HG02970 (cell line): ENCODE measurements at regions not wholly inside any gene's neighbourhood (a gene's known extent, or its start where the extent isn't known, plus 50 kb on each side); places are given as distances from the start of the nearest gene placed in this dataset.
"Not testable (repeated sequence)": the region's sequence is repeated elsewhere in the genome, so short reads cannot be mapped to it uniquely, and the experiment has no call there.

Source experiments
- ATAC-seq: cut with Tn5 transposase; IDR thresholded peaks from one replicate; pipeline ENCODE4 v1.9.1; 2021; ENCODE audit warnings: mild to moderate bottlenecking, moderate library complexity, moderate number of reproducible peaks; ENCODE audit not compliant: unreplicated experiment, low FRiP score

DNA sequence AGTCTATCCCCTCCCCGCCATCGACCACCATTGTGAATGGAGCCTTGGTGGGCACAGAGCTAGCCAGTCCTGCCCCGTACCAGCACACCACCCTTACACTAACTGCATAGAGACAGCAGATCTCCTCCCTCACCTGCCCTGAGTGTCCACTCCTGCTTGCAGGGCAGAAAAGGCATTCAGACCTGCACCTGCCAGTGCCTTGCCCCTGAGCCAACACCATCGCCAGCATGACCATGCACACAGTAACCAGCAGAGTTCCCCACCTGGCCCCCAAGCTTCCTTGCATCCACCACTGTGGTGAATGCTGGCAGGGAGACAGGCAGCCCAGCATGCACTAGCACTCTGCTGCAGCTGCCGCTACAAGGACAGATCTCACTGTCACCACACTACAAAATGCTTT lies 397.1 kb downstream of the KLHL4 start:
- ATAC-seq = no peak

DNA sequence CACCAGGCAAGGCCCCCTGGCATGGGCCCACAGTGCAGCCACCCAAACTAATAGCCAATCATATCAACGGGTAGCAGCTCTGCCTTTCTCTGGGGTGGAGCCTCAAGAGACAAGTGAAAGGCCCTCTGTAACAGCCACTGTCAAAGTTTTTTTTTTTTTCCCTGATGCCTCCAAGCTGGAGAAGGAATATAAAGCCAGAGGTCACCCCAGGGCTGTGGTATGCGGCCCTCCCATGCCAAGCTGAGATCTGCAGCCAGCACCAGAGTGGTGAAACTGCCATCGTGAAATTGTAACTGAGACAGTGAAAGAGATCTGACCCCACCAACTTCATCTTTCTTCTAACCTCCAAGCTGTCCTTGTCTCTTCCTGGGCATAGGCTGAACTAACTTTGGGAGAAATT lies 407.0 kb downstream of the KLHL4 start:
- no peak for ATAC-seq

DNA sequence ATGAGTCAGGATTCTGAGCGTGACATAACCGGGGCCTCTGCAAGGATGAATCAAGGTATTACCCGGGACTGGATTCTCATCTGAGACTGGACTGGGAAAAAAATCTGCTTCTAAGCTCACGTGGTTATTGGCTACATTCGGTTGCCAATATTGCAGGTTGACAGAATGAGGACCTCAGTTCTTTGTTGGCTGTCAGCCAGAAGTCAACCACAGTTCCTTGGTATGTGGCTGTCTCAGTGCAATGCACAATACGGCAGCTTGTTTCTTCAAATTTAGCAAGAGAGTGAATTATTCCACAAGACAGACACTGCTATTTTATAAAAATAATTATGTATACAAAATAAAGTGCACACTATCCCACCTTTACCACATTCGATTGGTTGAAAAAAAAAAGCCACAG lies 424.2 kb downstream of the KLHL4 start:
- ATAC-seq = no peak

DNA sequence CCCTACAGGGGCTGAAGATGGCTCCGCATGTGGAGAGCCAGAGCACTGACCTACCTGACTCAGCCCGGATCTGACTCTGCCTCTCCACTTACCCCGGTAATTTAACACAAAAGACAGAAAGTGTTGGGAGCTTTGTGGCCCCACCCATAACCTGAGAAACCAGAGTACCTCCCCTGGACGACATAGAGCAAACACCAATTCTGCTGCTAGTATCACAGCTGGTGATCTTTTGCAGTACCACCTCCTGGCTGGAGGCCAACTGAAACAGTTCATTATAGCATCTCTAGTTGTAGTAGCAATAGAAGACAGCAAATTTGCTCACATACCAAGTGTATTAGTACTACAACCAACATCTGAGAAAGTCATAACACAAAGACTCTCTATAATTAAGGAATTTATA lies 443.9 kb downstream of the KLHL4 start:
- ATAC-seq = no peak

DNA sequence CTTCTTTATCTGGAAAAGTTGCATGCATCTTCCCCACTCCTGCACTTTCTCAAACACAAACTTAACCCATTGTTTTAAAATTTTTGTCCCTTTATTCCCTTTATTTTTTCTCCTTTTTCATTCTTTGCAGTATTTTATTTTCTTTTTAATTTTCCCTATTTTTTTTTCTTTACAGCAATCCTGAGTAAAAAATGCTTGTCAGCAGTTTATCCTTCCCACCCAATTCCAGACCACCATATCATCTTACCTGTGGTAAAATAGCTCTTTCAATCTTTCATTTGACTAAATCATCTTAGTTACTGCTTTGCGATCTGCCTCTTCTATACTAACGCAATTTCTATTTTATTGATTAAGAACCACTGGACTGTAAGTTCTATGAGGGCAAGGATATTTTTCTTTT lies 450.5 kb downstream of the KLHL4 start:
- ATAC-seq = no peak

DNA sequence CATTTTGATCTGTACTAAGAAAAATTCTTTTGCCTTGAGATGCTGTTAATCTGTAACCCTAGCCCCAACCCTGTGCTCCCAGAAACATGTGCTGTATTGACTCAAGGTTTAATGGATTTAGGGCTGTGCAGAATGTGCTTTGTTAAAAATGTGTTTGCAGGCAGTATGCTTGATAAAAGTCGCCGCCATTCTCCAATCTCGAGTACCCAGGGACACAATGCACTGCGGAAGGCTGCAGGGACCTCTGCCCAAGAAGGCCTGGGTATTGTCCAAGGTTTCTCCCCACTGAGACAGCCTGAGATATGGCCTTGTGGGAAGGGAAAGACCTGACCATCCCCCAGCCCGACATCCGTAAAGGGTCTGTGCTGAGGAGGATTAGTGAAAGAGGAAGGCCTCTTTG lies 454.5 kb downstream of the KLHL4 start:
- ATAC-seq = not testable (repeated sequence)

DNA sequence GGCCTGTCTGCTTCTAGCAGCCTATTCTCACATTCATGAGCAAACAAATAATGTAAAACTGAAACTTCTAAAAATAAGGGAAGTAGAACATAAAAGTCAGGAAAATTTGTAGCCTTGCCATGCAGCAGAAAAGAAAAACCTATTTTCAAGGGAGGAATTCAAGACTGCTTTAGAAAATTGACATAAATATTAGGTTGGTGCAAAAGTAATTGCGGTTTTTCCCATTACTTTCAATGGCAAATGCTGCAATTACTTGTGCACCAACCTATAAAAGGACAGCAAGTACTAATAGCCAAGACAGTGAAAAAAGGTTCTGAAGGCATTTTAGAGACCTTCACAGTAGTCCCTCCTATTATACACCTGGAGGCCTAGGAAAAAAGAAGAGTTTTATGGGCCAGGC lies 457.8 kb downstream of the KLHL4 start:
- ATAC-seq = no peak

DNA sequence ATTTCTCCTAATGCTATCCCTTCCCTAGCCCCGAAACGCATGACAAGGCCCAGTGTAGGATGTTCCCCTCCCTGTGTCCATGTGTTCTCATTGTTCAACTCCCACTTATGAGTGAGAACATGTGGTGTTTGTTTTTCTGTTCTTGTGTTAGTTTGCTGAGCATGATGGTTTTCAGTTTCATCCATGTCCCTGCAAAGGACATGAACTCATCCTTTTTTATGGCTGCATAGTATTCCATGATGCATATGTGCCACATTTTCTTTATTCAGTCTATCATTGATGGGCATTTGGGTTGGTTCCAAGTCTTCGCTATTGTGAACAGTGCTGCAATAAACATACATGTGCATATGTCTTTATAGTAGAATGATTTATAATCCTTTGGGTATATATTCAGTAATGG lies 490.3 kb downstream of the KLHL4 start:
- ATAC-seq = not testable (repeated sequence)

DNA sequence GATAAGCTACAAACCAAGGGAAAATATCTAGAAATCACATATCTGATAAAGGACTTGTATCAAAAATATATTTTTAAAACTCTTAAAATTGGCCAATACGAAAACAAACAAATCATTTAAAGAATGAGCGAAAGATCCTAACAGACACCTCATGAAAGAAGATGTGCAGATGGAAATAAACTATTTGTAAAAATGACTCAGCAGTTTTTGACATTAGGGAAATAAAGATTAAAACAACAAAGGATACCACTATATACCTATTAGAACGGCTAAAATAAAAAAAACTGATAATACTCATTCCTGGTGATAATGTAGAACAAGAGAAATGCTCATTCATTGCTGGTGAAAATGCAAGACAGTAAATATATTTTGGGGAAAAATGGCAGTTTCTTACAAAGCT lies 506.4 kb downstream of the KLHL4 start:
- ATAC-seq = no peak

DNA sequence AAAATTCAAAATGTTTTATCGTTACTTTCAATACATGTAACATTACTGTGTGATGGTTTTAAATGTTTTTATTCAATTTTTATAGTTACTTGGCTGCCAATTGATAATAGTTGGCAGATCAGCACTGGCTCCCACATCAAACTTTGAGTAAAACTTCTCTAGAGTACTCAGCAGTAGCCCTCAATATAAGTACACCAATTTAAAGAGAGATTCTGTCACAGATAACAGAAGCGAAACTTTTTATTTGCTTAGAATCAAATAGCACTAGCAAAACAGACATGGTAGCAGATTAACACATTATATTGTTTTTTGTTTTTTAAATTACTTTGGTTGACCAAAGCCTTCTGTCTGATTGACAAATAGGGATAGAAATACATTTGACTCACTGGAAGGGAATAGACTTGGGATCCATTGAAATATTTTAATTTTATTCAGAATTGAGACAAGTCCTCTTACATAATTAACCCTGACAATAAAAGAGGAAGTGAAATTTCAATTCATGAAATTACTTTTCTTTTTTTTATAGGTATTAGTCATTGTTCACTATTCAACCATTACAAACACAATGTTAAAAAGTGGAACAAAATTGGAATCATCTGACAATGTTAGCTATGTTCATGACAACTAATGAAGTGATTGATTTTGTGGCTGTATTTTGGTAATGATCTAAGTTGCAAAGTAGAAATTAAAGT lies 554.9 kb downstream of the KLHL4 start:
- no peak for ATAC-seq

DNA sequence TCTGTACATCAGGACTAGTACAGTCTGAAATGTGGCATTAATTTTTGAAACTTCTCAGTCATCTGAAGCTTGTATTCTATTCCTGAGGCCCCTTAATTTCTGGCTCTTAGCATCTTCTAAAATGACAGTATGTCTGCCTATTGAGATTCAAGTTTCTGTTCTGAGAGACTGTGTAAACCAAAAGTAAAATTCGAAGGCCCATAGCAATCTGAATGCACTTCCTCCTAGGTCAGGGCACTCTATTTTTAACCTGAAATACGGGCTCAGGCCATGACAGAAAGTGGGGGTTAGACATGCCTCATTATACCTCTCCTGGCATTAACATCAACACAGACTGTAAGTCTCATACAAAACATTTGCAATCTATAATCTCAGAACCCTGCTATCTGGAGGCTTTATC lies 584.4 kb downstream of the KLHL4 start:
- ATAC-seq = no peak

DNA sequence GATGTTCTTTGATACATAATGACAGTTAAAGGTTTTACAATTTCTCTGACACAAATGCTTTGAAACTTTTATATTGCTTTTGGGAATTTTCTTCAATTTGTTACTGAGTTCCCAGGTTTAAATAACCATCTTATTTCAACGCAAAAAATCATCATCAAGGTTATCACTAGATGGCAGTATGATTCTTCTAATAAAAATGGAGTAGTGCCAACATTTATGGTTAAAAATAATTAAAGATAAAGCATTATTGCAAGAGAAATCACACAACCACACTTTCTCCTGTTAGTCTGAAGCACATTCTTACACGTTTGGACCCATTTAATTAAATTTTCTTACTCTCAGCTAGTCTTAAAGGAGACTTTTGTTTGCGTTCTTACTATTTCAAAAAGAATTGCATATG lies 611.3 kb upstream of the CPXCR1 start:
- no peak for ATAC-seq

DNA sequence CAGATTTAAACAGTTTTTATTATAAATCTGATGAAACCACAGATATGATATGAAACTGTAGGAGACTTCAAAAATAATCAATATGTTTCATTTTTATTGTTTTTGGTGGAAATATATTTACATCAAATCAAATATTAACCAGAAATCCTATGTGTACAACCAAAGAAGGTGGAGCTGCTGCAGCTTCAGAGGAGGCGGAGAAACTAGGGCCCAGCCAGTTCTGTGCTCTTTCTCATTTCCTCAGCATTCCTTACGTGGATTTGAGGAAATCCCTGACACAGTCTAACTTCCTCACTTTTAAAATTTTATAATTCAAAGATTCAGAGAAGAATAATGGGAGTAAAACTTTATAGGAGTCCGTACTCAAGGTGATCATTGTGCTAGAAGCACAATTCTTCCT lies 610.7 kb upstream of the CPXCR1 start:
- no peak for ATAC-seq

DNA sequence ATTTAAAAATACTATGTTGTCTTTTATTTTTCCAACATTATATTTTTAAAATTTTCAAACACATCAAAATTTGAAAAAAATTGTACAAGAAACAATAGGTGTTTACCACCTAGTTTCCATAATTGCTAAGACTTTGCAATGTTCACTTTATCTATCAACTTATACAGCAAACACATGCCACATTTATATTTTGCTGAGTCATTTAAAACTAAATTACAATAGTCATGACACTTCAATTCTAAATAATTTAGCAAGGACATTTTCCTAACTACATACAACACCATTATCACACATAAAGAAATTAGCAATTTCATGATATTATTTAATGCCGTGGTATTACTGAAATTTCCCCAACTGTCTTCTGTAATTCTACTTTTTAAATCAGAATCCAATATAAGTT lies 600.4 kb upstream of the CPXCR1 start:
- no peak for ATAC-seq

DNA sequence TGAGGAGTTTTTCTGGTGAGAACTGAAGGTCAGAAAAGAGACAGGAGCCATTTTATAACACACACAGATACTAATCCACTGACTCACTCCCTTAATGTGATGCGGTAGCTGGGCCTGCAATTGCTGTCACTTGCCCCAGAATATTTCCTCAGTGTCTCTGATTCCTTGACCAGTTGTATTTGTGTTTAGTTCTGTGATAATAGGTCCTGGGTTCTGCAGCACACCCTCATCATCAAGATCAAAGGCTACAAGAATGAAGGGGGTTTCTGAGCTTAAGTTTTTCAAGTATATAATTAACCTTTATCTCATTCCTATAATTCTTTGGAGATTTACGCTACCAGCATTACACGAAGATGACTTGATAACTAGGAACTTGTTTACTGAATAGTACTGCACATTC lies 576.5 kb upstream of the CPXCR1 start:
- ATAC-seq = no peak

DNA sequence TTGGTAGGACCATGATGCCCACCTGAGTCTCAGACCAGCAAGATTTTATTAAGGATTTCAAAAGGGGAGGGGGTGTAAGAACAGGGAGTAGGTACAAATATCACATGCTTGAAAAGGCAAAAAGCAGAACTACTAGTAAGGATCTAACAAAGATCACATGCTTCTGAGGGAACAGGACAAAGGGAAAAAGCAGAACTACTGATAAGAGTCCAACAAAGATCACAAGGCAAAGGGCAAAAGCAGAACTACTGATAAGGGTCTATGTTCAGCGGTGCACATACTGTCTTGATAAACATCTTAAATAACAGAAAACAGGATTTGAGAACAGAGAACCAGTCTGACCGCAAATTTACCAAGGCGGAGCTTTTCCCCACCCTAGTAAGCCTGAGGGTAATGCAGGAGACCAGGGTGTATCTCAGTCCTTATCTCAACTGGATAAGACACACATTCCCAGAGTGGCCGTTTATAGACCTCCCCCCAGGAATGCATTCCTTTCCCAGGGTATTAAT lies 573.0 kb upstream of the CPXCR1 start:
- ATAC-seq = not testable (repeated sequence)

DNA sequence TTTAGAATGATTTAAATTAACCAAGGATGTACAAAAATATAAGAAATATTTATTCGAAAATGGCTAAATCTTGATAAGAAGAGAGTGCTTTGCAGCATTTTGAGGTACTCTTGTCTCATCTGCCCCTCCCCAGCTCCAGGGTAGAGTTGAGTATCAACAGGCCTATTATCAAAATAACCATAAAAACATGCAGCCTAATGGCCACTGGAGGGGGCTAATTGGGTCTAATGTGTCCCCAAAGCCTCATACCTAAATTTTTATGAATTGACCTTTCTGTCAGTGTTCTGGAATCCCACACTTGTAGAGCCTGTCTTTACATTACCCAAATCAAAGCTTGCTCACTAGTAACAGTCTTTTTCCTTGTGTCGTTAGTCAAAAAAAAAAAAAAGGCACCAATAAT lies 544.9 kb upstream of the CPXCR1 start:
- ATAC-seq = no peak

DNA sequence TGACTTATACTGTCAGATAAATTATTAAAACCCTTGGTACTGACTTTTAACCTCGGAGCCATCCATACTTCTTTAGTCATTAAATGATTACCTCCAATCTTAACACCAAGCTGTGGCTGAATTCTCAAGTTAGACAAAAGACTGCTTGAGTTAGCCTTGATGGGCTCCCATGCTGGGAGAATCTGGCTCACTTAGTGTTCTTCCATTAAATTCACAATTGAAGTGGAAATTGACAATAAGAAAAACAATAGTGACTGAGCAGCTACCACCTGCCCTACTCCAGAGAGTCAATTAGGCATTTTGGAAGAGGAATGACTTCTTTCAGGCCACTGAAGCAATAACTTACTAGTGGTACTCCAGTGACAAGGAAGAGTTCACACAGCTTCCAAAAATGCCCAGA lies 503.0 kb upstream of the CPXCR1 start:
- ATAC-seq = no peak

DNA sequence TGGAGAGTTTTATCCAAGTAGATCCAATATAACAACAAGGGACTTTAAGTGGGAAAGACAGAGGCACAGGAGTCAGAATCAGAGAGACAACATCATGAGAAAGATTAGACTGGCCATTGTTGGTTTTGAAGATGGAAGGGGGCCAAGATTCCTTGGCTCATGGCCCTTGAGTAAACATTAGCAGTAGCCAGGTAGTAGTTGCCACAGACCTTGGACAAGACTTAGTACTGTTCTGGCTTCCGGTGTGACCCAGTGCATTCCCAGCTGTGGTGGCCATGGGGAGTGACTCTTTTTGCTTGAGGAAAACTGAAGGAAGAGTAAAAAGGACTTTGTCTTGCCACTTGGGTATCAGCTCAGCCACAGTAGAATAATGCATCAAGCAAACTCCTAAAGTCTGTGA lies 462.2 kb upstream of the CPXCR1 start:
- ATAC-seq = no peak

DNA sequence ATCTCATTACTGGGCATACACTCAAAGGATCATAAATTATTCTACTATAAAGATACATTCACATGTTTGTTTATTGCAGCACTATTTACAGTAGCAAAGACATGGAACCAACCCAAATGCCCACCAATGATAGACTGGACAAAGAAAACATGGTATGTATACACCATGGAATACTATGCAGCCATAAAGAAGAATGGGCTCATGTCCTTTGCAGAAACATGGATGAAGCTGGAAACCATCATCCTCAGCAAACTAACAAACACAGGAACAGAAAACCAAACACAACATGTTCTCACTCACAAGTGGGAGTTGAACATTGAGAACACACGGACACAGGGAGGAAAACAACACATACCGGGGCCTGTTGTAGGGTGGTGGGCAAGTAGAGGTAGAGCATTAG lies 433.1 kb upstream of the CPXCR1 start:
- not testable (repeated sequence) for ATAC-seq

DNA sequence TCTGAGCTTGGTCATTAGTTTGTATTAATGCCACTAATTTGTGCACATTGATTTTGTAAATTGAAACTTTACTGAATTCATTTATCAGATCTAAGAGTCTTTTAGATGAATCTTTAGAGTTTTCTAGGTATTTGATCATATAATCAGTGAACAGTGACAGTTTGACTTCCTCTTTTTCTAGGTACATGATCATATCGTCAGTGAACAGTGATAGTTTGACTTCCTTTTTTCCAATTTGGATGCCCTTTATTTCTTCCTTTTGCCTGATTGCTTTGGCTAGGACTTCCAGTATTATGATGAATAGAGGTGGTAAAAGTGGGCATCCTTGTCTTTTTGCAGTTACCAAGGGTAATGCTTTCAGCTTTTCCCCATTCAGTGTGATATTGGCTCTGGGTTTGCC lies 421.4 kb upstream of the CPXCR1 start:
- no peak for ATAC-seq

DNA sequence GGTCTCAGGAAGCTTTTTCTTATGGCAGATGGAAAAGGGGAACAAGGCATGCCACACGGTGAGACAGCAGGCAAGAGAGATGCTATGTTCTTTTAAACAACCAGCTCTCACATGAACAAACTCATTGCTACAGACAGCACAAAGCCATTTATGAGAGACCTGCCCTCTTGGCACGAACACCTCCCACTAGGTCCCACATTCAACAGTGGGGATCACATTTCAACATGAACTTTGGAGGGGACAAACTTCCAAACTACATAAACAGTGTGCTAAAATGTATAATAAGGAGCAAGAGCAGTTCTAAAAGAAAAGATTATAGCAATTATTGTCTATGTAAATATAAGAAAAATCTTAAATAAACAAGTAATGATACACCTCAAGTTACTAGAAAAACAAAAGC lies 391.8 kb upstream of the CPXCR1 start:
- no peak for ATAC-seq

DNA sequence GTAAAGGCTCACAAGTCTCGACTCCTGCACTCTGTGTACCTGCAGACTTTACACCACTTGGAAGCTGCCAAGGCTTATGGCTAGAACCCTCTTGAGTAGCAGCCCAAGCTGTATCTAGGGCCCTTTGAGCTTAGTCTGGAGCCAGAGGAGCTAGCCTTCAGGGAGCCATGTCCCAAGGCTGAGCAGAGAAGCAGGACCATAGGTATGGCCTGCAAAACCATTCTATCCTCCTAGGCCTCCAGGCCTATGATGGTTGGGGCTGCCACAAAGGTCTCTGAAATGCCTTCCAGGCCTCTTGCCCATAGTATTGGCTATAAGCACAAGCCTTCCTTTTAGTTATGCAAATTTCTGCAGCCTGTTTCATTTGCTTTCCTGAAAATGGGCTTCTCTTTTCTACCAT lies 380.7 kb upstream of the CPXCR1 start:
- no peak for ATAC-seq
